ENCODE measurements at regions not wholly inside any gene's neighbourhood (a gene's known extent, or its start where the extent isn't known, plus 50 kb on each side); places are given as distances from the start of the nearest gene placed in this dataset.
A peak's percentile ranks its signal among the peaks of the same experiment; 100 is the strongest.

DNA sequence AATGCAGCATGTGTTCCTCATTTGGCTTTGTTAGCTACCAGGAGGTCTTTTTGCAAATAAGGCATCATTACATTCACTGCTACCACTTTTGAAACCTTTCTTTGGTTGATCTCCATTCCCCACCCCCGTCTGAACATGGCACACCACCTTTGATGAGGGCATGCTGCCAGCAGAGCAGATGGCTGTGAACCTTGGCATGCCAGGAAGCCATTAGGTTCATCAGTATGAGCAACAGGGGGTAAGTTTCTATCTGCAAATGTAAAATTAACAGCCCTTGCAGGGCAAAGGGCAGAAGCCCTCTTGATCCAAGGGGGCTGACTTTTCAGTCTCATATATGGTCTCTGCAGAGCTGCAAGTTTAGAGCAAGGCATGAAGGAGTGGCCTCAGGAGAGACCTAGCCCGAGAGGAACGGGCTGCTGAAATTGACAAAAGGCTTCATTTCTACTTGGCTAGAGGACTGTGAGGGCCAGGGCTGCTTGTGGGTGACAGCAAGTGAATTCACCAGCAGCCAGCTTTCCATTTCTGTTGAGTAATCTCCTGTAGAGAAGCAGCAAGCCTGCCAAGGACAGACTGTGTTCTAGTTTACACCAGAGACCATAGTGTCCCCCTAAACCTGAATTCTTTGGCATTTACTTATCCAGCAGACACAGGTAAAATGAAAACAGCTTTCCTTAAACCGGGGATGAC lies 127.9 kb downstream of the ZNF326 start:
- DNase-seq: peak; percentile 27

- peak; percentile 68 for DNase-seq
These were observed 119.7 kb downstream of the ZNF326 start for GRCh38 chr1:90114521-90115141.

DNA sequence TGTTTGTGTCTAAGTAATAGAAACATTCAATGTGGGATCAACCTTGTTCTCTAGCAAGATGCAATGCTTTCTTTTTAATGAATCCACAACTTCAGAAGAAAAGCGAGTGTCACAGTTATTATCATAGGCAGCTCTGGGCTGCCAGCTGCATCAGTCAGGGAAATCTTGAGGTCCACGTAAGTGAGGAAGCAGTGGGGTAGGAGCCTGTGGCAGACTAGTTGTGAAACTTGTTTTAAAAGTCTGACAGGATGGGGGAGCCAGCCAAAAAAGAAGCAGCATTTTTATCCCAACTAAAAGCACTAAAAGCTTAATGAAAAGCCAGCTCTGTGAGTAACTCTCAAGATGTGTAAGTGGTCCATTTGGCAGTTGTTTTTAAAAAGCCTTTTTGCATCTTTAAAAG lies 113.1 kb downstream of the ZNF326 start:
- no peak for DNase-seq

- DNase-seq: no peak
These were observed 111.4 kb downstream of the ZNF326 start for GRCh38 chr1:90106311-90106710.

GRCh38 chr1:90104941-90105538 lies 110.1 kb downstream of the ZNF326 start:
- no peak for DNase-seq

DNA sequence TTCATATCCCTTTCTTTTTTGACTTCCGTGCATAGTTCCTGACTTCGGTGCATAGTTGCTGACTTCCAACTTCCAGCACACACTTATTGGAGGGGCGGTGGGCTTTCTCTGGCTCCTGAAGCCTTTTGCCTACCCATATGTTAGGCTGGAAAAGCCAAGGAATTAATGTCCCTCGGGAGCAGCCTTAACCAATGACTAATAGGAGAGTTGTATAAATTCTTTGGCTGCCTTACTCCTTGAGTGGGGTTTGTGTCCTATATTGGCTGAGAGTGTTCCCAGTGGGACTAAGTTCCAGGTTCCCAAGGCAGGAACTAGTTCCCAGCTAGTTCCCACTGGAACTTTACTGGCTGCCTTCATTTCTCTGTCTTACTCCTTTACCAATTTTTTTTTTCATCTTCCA lies 105.7 kb downstream of the ZNF326 start:
- DNase-seq: no peak

DNA sequence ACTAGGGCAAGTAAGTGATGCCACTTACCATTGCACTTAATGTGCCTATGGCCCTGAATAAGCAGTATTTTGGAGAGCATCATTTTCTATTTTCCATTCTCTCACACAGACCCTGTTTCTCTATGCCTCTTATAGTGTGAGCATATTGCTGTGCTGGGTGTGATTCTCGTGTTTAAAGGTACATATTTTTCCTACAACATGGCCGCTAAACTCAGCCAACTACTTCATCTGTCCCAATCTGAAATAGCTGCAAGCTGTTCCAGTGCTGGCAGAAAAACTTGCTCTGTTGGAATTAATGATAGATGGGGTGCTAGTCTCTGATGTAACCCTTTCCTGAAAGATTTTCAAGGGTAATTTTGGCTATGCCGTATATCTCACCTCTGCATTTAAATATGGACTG lies 97.5 kb downstream of the ZNF326 start:
- no peak for DNase-seq
